GM12864 (cell line): ENCODE measurements at regions not wholly inside any gene's neighbourhood (a gene's known extent, or its start where the extent isn't known, plus 50 kb on each side); places are given as distances from the start of the nearest gene placed in this dataset.

Experiments used
- DNase-seq: peaks from one replicate; pipeline ENCODE4 v3.0.0-alpha.2; 2011; ENCODE audit warnings: low read depth
- H3K4me3 ChIP-seq: 2 replicates; pipeline ENCODE4 v1.5.1; 2011; ENCODE audit warnings: mild to moderate bottlenecking, low read depth, low read length, control low read depth
- CTCF ChIP-seq: IDR thresholded peaks from 2 replicates; pipeline ENCODE4 v1.5.1; 2011; ENCODE audit warnings: low read depth, mild to moderate bottlenecking, moderate library complexity, low read length, control low read depth, inconsistent platforms; ENCODE audit errors: missing control alignments

- H3K4me3 ChIP-seq, result no peak overlapping the region
- no peak for TF ChIP-seq CTCF
- no peak for DNase-seq
Observed at GRCh38 chr6:14252271-14252850, 134.8 kb downstream of the CD83 start.

- H3K4me3 ChIP-seq, result no peak overlapping the region
- peak; percentile 69 for DNase-seq
- no peak for TF ChIP-seq CTCF
Observed at GRCh38 chr6:14254505-14254904, 136.9 kb downstream of the CD83 start.

GRCh38 chr6:14255916-14256315 is 138.3 kb downstream of the CD83 start:
- H3K4me3 ChIP-seq, result no peak overlapping the region
- DNase-seq, result no peak
- no peak for TF ChIP-seq CTCF

DNA sequence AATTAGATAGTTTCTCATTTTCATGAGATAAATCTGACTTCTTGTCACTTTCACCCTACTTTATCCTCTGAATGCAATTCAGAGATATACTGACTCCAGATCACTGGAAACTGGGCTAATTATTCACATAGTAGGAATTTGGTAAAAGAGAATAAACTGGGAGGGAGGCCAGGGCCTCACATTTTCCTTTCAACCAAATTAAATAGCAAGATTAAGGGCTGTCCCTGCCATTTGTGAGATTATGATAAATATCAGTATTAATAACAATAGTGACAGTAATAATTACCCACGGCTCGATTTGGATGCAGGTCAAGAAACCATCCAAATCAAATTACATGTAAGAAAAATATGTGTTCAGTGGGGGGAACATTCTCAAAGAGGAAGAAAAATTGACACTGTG is 140.5 kb downstream of the CD83 start:
- H3K4me3 ChIP-seq, result no peak overlapping the region
- TF ChIP-seq CTCF, result no peak
- no peak for DNase-seq

DNA sequence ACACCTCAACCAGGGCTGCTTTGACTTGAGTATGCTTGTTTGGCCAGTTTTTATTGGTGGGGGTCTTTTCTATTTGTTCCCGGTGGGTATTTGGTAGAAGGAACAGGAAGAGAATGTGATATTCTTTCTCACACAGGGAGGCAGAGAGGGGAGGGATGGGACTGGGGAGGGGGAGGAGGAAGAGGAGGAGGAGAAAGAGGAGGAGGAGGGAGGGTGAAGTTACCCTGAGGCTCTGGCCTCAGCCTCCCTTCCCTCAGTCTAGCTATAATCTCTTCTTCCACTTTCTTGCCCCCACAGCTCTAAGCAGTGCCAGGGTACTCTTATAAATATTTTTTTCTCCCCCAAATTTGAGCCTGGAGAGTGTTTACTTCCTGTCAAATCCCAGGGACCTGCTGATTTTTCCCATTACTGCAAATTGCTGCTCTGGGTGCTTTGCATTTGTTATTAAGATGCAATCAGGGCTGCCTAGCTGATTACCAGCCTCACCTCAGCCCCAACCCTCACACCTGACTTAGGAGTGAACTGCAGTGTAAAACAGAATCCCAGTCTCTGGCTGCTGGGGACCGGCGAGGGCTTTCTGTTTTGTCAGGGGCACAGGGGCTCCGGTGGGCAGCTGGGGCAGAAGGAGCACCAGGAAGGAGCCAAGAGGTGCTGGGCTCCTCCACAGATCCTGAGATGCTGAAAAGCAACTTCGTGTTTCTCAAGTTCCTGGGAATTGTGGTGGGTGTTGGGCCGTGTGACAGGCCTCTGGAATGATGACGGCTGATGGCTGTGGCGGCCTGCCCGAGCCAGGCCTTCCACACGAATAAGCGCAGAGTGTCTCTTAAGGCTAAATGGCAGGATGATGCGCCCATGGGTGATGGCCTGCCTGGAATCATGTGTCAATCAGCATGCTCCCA is 141.4 kb downstream of the CD83 start:
- DNase-seq, result no peak
- H3K4me3 ChIP-seq, result no peak overlapping the region
- no peak for TF ChIP-seq CTCF

GRCh38 chr6:14259594-14260152 is 142.1 kb downstream of the CD83 start:
- no peak overlapping the region for H3K4me3 ChIP-seq
- no peak for TF ChIP-seq CTCF
- DNase-seq, result no peak
